Heart left ventricle (tissue), 13 donors: ENCODE measurements at regions not wholly inside any gene's neighbourhood (a gene's known extent, or its start where the extent isn't known, plus 50 kb on each side); places are given as distances from the start of the nearest gene placed in this dataset.

Experiments
- POLR2A ChIP-seq, 2 donors: fragments of 450-650 bp; IDR thresholded peaks; one replicate each; pipeline ENCODE4 v1.6.1; 2017; ENCODE audit warnings: antibody characterized with exemption in 2 of 2, mild to moderate bottlenecking in 2 of 2, moderate library complexity in 2 of 2
- TF ChIP-seq, protein P1 (sequence below), 12 donors: fragments of 200-600 bp; sonication (generic) in 4 of 12; IDR thresholded peaks; one replicate each; pipeline versions ENCODE4 v1.5.0 to v1.8.0; 2018 to 2022; ENCODE audit warnings: antibody characterized with exemption in 12 of 12, mild to moderate bottlenecking in 5 of 12
- donor health status: ischemic (EF 13 %, LVEDD 7.1; RV severe dilation, severe dysfunction).
- donor health status: DM: no; HTN: yes; CAD: no.
- donor health status: DM: no; HTN: no; CAD: no.
- donor health status: ischemic (EF 25% LVEDD 6.9; RV normal size, moderate dysfunction).
- donor health status: ischemic (EF 25% LVEDD 5.7; RV mildly dilated, moderate dysfunction).
- donor health status: ischemic (EF 35%, LVEDD 5.7; RV mildly dilated, moderate dysfunction).
- donor health status: nonischemic (EF 11% LVEDD 7.7; RV severe dilation, severe dysfunction).
- donor health status: DM: yes; HTN: yes; CAD: no.
- donor health status: PGD.
- donor health status: ischemic (EF 29% LVEDD 5.4; RV normal size, mild dysfunction).
- donor health status: nonischemic (EF 23%, LVEDD 6.1; RV moderate dilation, normal function).

DNA sequence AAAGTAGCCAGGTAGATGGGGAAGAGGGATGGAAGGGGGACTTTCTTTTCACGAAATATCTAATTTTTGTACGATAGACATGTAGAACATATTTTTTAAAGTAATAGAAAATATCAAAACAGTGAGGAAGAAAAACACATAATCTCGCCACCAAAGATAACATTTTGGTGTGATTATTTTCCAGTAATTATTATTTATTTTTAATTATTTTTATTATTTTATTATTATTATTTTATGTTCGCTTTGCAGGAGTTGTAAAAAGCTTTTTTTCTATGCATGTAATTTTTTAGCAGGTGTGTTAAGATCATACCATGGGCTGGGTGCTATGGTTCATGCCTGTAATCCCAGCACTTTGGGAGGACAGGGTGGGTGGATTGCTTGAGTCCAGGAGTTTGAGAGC, 85.6 kb upstream of the CCND2 start:
- TF ChIP-seq, protein P1, sequence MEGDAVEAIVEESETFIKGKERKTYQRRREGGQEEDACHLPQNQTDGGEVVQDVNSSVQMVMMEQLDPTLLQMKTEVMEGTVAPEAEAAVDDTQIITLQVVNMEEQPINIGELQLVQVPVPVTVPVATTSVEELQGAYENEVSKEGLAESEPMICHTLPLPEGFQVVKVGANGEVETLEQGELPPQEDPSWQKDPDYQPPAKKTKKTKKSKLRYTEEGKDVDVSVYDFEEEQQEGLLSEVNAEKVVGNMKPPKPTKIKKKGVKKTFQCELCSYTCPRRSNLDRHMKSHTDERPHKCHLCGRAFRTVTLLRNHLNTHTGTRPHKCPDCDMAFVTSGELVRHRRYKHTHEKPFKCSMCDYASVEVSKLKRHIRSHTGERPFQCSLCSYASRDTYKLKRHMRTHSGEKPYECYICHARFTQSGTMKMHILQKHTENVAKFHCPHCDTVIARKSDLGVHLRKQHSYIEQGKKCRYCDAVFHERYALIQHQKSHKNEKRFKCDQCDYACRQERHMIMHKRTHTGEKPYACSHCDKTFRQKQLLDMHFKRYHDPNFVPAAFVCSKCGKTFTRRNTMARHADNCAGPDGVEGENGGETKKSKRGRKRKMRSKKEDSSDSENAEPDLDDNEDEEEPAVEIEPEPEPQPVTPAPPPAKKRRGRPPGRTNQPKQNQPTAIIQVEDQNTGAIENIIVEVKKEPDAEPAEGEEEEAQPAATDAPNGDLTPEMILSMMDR (IDR thresholded peaks at IDR 0.05), result no peak
- TF ChIP-seq POLR2A (IDR thresholded peaks at IDR 0.05), result no peak
